Stomach (tissue), 4 donors: ENCODE measurements at regions not wholly inside any gene's neighbourhood (a gene's known extent, or its start where the extent isn't known, plus 50 kb on each side); places are given as distances from the start of the nearest gene placed in this dataset.

ENCODE experiments used
- POLR2AphosphoS5 ChIP-seq, 3 donors: sonication (generic); formaldehyde crosslinking; IDR thresholded peaks; one replicate each; pipeline ENCODE4 v1.6.1; 2016; ENCODE audit warnings: antibody characterized with exemption in 3 of 3
- TF ChIP-seq, protein P1 (sequence below), 7 experiments: fragments of 450-650 bp in 4 of 7; fragments of 200-600 bp in 3 of 7; sonication (generic) in 3 of 7; IDR thresholded peaks; one replicate each; pipeline ENCODE4 v1.5.1; 2016 to 2019; ENCODE audit warnings: antibody characterized with exemption in 7 of 7, control low read depth in 2 of 7, mild to moderate bottlenecking in 1 of 7

DNA sequence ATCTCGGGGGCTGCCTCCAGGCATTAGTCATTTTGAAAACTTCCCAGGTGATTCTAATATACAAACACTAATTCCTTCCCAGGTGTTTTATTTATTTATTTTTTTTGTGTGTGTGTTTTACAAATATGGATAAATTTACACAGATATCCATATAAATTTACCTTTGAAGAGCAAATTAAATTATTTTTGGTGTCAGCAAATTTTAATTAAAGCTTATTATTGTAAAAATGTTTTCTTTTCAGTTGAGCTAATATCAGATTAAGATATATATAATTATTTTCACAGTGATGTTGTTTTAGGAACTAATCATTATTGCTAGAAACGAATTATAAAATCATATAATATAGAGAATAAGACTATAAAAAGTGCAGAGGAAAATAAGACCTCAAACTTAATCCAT, 62.0 kb upstream of the FREM3 start:
- TF ChIP-seq, protein P1, sequence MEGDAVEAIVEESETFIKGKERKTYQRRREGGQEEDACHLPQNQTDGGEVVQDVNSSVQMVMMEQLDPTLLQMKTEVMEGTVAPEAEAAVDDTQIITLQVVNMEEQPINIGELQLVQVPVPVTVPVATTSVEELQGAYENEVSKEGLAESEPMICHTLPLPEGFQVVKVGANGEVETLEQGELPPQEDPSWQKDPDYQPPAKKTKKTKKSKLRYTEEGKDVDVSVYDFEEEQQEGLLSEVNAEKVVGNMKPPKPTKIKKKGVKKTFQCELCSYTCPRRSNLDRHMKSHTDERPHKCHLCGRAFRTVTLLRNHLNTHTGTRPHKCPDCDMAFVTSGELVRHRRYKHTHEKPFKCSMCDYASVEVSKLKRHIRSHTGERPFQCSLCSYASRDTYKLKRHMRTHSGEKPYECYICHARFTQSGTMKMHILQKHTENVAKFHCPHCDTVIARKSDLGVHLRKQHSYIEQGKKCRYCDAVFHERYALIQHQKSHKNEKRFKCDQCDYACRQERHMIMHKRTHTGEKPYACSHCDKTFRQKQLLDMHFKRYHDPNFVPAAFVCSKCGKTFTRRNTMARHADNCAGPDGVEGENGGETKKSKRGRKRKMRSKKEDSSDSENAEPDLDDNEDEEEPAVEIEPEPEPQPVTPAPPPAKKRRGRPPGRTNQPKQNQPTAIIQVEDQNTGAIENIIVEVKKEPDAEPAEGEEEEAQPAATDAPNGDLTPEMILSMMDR (IDR thresholded peaks at IDR 0.05): no peak
- TF ChIP-seq POLR2AphosphoS5 (IDR thresholded peaks at IDR 0.05): no peak
